ENCODE measurements at regions not wholly inside any gene's neighbourhood (a gene's known extent, or its start where the extent isn't known, plus 50 kb on each side); places are given as distances from the start of the nearest gene placed in this dataset.

GRCh38 chr10:89870936-89871335, 169.5 kb downstream of the KIF20B start:
- no peaks in the 10 kb centered on the region for H3K4me1 ChIP-seq
- H3K36me3 ChIP-seq (ENCODE audit: insufficient read depth in 1 of 2, low read depth in 1 of 2): no peaks in the 10 kb centered on the region
- TF ChIP-seq CTCF (IDR thresholded peaks at IDR 0.05): no peak
- H3K4me3 ChIP-seq: no peak overlapping the region
- no peaks in the 10 kb centered on the region for H3K9me3 ChIP-seq
- intact Hi-C loops (cut with DNase I): no loop called here
- ATAC-seq (no peak), DNase-seq (no peak)
- H3K27me3 ChIP-seq (ENCODE audit: insufficient read depth in 3 of 3, low read length in 2 of 3): no peaks in the 10 kb centered on the region
- 68 to 76% (median 75%) methylated on average over 2 of the region's 2 CpGs for WGBS, 3 donors
- no peak overlapping the region for H3K27ac ChIP-seq

- Histone ChIP-seq H3K27ac (no peak overlapping the region), H3K9me3 (no peaks in the 10 kb centered on the region), H3K36me3 (ENCODE audit: insufficient read depth in 1 of 2, low read depth in 1 of 2) (no peaks in the 10 kb centered on the region), H3K4me3 (no peak overlapping the region), H3K4me1 (no peaks in the 10 kb centered on the region), H3K27me3 (ENCODE audit: insufficient read depth in 3 of 3, low read length in 2 of 3) (no peaks in the 10 kb centered on the region)
- ATAC-seq (no peak), DNase-seq (no peak)
- TF ChIP-seq CTCF (IDR thresholded peaks at IDR 0.05): no peak
- intact Hi-C loops (cut with DNase I): no loop called here
- 68 to 78% (median 73%) methylated on average over 3 of the region's 3 CpGs for WGBS, 3 donors
Observed at GRCh38 chr10:89873055-89873454, 171.7 kb downstream of the KIF20B start.

- Histone ChIP-seq H3K27ac (no peak overlapping the region), H3K27me3 (ENCODE audit: insufficient read depth in 3 of 3, low read length in 2 of 3) (no peaks in the 10 kb centered on the region), H3K36me3 (ENCODE audit: insufficient read depth in 1 of 2, low read depth in 1 of 2) (no peaks in the 10 kb centered on the region), H3K9me3 (no peaks in the 10 kb centered on the region), H3K4me3 (no peak overlapping the region), H3K4me1 (no peaks in the 10 kb centered on the region)
- intact Hi-C loops (cut with DNase I): no loop called here
- TF ChIP-seq CTCF (IDR thresholded peaks at IDR 0.05): no peak
- WGBS, 3 donors: 84 to 89% (median 88%) methylated on average over 3 of the region's 3 CpGs
- DNase-seq (no peak), ATAC-seq (no peak)
Observed at GRCh38 chr10:89875557-89875956, 174.2 kb downstream of the KIF20B start.

GRCh38 chr10:89879121-89879520, 177.7 kb downstream of the KIF20B start:
- Histone ChIP-seq H3K27ac (no peak overlapping the region), H3K4me1 (no peaks in the 10 kb centered on the region), H3K36me3 (ENCODE audit: insufficient read depth in 1 of 2, low read depth in 1 of 2) (no peaks in the 10 kb centered on the region), H3K4me3 (no peak overlapping the region), H3K27me3 (ENCODE audit: insufficient read depth in 3 of 3, low read length in 2 of 3) (peaks cover 0 to 4% (median 0%) of the 10 kb centered on the region in 3 donors), H3K9me3 (no peaks in the 10 kb centered on the region)
- DNase-seq (no peak), ATAC-seq (no peak)
- intact Hi-C loops (cut with DNase I): no loop called here
- TF ChIP-seq CTCF (IDR thresholded peaks at IDR 0.05): no peak

- Histone ChIP-seq H3K36me3 (ENCODE audit: insufficient read depth in 1 of 2, low read depth in 1 of 2) (no peaks in the 10 kb centered on the region), H3K4me3 (no peak overlapping the region), H3K27me3 (ENCODE audit: insufficient read depth in 3 of 3, low read length in 2 of 3) (peaks cover 0 to 8% (median 0%) of the 10 kb centered on the region in 3 donors), H3K4me1 (no peaks in the 10 kb centered on the region), H3K27ac (no peak overlapping the region), H3K9me3 (no peaks in the 10 kb centered on the region)
- DNase-seq (no peak), ATAC-seq (no peak)
- no peak for TF ChIP-seq CTCF (IDR thresholded peaks at IDR 0.05)
- WGBS, 3 donors: 29 to 38% (median 34%) methylated on average over 4 of the region's 4 CpGs
- intact Hi-C loops (cut with DNase I): no loop called here
Observed at GRCh38 chr10:89887406-89887805, 186.0 kb downstream of the KIF20B start.
